ENCODE measurements at regions not wholly inside any gene's neighbourhood (a gene's known extent, or its start where the extent isn't known, plus 50 kb on each side); places are given as distances from the start of the nearest gene placed in this dataset.

DNA sequence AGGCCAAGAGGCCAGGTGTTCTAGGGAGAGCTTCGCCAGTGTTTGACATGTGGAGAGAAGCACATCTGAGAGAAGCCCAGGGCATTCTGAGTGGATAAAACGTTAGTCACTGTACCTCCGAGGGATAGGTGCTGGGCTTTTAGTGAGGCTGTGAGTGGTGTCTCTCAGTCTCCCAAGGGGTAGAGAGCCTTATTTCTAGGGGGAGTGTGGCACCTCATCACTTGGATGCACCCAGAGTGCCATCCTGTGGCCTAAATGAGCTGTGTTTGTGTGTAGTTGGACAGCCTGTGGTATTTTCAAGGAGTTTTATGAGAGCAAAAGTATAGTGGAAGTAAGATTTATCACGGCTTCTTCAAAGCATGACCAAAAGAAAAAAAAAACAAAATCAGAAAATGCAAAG, 1046.9 kb upstream of the WWC1 start:
- 66% methylated on average over 3 of the region's 4 CpGs for WGBS (ENCODE audit: insufficient coverage)
- Mint-ChIP-seq H3K4me3 (no peak overlapping the region), H3K27me3 (ENCODE audit: low read depth in 3 of 3) (no peaks in the 10 kb centered on the region), H3K36me3 (no peaks in the 10 kb centered on the region), H3K27ac (no peak overlapping the region), H3K4me1 (no peaks in the 10 kb centered on the region), H3K9me3 (peaks cover 0 to 15% (median 2%) of the 10 kb centered on the region in 7 donors)
- no peak overlapping the region for H2AFZ ChIP-seq (ENCODE audit: insufficient read depth, low read depth, low read length, poor library complexity, severe bottlenecking)
- no peaks in the 10 kb centered on the region for H3K27me3 ChIP-seq (ENCODE audit: control insufficient read depth in 2 of 2, insufficient read depth in 2 of 2, low read length in 2 of 2)
- no peaks in the 10 kb centered on the region for H4K20me1 ChIP-seq (ENCODE audit: insufficient read depth, low read length)
- H3K27ac ChIP-seq (ENCODE audit: low read depth in 1 of 2, low read length in 2 of 2): no peak overlapping the region
- no peaks in the 10 kb centered on the region for H3K79me2 ChIP-seq (ENCODE audit: insufficient read depth, low read length)
- H3K36me3 ChIP-seq (replicated peaks in 1 of 2; ENCODE audit: control insufficient read depth in 1 of 2, insufficient read depth in 2 of 2, low read length in 2 of 2): no peaks in the 10 kb centered on the region
- no peaks in the 10 kb centered on the region for H3K9me3 ChIP-seq (replicated peaks in 1 of 2; ENCODE audit: control insufficient read depth in 1 of 2, insufficient read depth in 1 of 2, low read length in 2 of 2)
- DNase-seq: no peak
- no peaks in the 10 kb centered on the region for H3K4me1 ChIP-seq (ENCODE audit: control insufficient read depth in 1 of 2, insufficient read depth in 2 of 2, low read length in 2 of 2)
- TF ChIP-seq CTCF (IDR thresholded peaks at IDR 0.05): no peak
- H3K4me3 ChIP-seq (replicated peaks in 1 of 3; ENCODE audit: low read depth in 2 of 3, low read length in 3 of 3): no peak overlapping the region
- H3K9ac ChIP-seq (ENCODE audit: insufficient read depth, low read length, poor library complexity, severe bottlenecking): no peak overlapping the region
- intact Hi-C loops (cut with micrococcal nuclease): no loop called here
- no peak overlapping the region for H3K4me2 ChIP-seq (replicated peaks; ENCODE audit: extremely low read depth, low read length, poor library complexity, severe bottlenecking)

DNA sequence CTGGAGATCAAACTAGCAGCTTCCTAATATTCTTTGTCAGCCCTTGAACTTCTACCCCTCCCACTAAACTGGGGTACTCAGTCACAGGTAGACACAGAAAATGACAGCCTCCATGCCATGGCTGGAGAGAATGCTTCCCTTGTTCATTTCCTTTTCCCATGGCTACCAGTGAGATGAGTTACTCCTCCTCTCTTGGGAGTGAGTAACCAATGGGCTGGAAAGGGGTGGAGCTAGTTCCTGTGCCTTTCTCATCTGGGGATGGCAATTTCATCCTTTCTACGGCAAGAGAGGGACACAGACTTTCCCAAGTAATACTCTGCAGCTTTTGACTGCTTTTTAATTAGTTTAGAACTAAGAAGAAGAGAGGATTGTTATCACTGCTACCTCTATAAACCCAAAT, 1045.6 kb upstream of the WWC1 start:
- H2AFZ ChIP-seq (ENCODE audit: insufficient read depth, low read depth, low read length, poor library complexity, severe bottlenecking): no peak overlapping the region
- Mint-ChIP-seq H3K4me1 (no peaks in the 10 kb centered on the region), H3K36me3 (no peaks in the 10 kb centered on the region), H3K27me3 (ENCODE audit: low read depth in 3 of 3) (no peaks in the 10 kb centered on the region), H3K4me3 (no peak overlapping the region), H3K27ac (no peak overlapping the region), H3K9me3 (peaks cover 0 to 11% (median 2%) of the 10 kb centered on the region in 7 donors)
- H3K36me3 ChIP-seq (replicated peaks in 1 of 2; ENCODE audit: control insufficient read depth in 1 of 2, insufficient read depth in 2 of 2, low read length in 2 of 2): no peaks in the 10 kb centered on the region
- no peaks in the 10 kb centered on the region for H3K4me1 ChIP-seq (ENCODE audit: control insufficient read depth in 1 of 2, insufficient read depth in 2 of 2, low read length in 2 of 2)
- H3K9me3 ChIP-seq (replicated peaks in 1 of 2; ENCODE audit: control insufficient read depth in 1 of 2, insufficient read depth in 1 of 2, low read length in 2 of 2): no peaks in the 10 kb centered on the region
- no CpG with 5 or more reads among the region's 1 CpG for WGBS (ENCODE audit: insufficient coverage)
- intact Hi-C loops (cut with micrococcal nuclease): no loop called here
- H3K9ac ChIP-seq (ENCODE audit: insufficient read depth, low read length, poor library complexity, severe bottlenecking): no peak overlapping the region
- no peaks in the 10 kb centered on the region for H3K27me3 ChIP-seq (ENCODE audit: control insufficient read depth in 2 of 2, insufficient read depth in 2 of 2, low read length in 2 of 2)
- no peaks in the 10 kb centered on the region for H4K20me1 ChIP-seq (ENCODE audit: insufficient read depth, low read length)
- no peak overlapping the region for H3K4me3 ChIP-seq (replicated peaks in 1 of 3; ENCODE audit: low read depth in 2 of 3, low read length in 3 of 3)
- H3K79me2 ChIP-seq (ENCODE audit: insufficient read depth, low read length): no peaks in the 10 kb centered on the region
- no peak overlapping the region for H3K4me2 ChIP-seq (replicated peaks; ENCODE audit: extremely low read depth, low read length, poor library complexity, severe bottlenecking)
- DNase-seq: no peak
- H3K27ac ChIP-seq (ENCODE audit: low read depth in 1 of 2, low read length in 2 of 2): no peak overlapping the region
- no peak for TF ChIP-seq CTCF (IDR thresholded peaks at IDR 0.05)

Measured in CD14-positive monocyte (primary cell).